SK-N-SH treated with all-trans-retinoic acid at 6 μM for 48 hours (cell line): ENCODE measurements at regions not wholly inside any gene's neighbourhood (a gene's known extent, or its start where the extent isn't known, plus 50 kb on each side); places are given as distances from the start of the nearest gene placed in this dataset.

ENCODE experiments used
- ATAC-seq: fragments of 200-7000 bp; cut with Tn5 transposase; 3 replicates; pipeline ENCODE4 v1.9.1; 2020; ENCODE audit warnings: mild to moderate bottlenecking, moderate library complexity
- ARNTL ChIP-seq: fragments of 450-650 bp; formaldehyde crosslinking; IDR thresholded peaks from 2 replicates; pipeline ENCODE4 v1.5.0; 2020; ENCODE audit warnings: low read depth, mild to moderate bottlenecking, moderate library complexity, borderline replicate concordance
- BACH2 ChIP-seq: fragments of 250-450 bp; sonication (Bioruptor Pico); IDR thresholded peaks from 2 replicates; pipeline ENCODE4 v1.9.0; 2021; ENCODE audit warnings: mild to moderate bottlenecking, borderline replicate concordance
- CREB5 ChIP-seq: fragments of 250-450 bp; sonication (Bioruptor Pico); IDR thresholded peaks from 2 replicates; pipeline ENCODE4 v1.5.1; 2020; ENCODE audit warnings: low read depth, mild to moderate bottlenecking, moderate library complexity
- CSDC2 ChIP-seq: fragments of 250-450 bp; sonication (Bioruptor Pico); IDR thresholded peaks from 2 replicates; pipeline ENCODE4 v1.5.0; 2020; ENCODE audit warnings: mild to moderate bottlenecking, moderate library complexity
- CSRNP3 ChIP-seq: fragments of 250-450 bp; sonication (Bioruptor Pico); IDR thresholded peaks from 2 replicates; pipeline ENCODE4 v1.5.1; 2021; ENCODE audit warnings: mild to moderate bottlenecking, moderate library complexity
- ESRRG ChIP-seq: fragments of 250-450 bp; sonication (Bioruptor Pico); IDR thresholded peaks from 2 replicates; pipeline ENCODE4 v1.6.1; 2021; ENCODE audit warnings: mild to moderate bottlenecking
- GLIS3 ChIP-seq: fragments of 250-450 bp; sonication (Bioruptor Pico); IDR thresholded peaks from 2 replicates; pipeline ENCODE4 v1.5.0; 2020; ENCODE audit warnings: mild to moderate bottlenecking, moderate library complexity
- ISL1 ChIP-seq: fragments of 250-450 bp; sonication (Bioruptor Pico); IDR thresholded peaks from 2 replicates; pipeline ENCODE4 v2.1.2; 2022; ENCODE audit warnings: mild to moderate bottlenecking, moderate library complexity
- OSR1 ChIP-seq: fragments of 250-450 bp; sonication (Bioruptor Pico); IDR thresholded peaks from 2 replicates; pipeline ENCODE4 v1.8.0; 2022; ENCODE audit warnings: moderate library complexity, mild to moderate bottlenecking, inconsistent platforms
- PATZ1 ChIP-seq: fragments of 250-450 bp; sonication (Bioruptor Pico); IDR thresholded peaks from 2 replicates; pipeline ENCODE4 v1.8.0; 2020; ENCODE audit warnings: mild to moderate bottlenecking, moderate library complexity, borderline replicate concordance
- POU6F1 ChIP-seq: fragments of 250-450 bp; sonication (Bioruptor Pico); IDR thresholded peaks from 2 replicates; pipeline ENCODE4 v1.8.0; 2021; ENCODE audit warnings: low read depth, mild to moderate bottlenecking, moderate library complexity, borderline replicate concordance
- PPARA ChIP-seq: fragments of 250-450 bp; sonication (Bioruptor Pico); IDR thresholded peaks from 2 replicates; pipeline ENCODE4 v1.5.0; 2020; ENCODE audit warnings: mild to moderate bottlenecking, borderline replicate concordance
- RARB ChIP-seq: fragments of 250-450 bp; sonication (Bioruptor Pico); IDR thresholded peaks from 2 replicates; pipeline ENCODE4 v1.8.0; 2021; ENCODE audit warnings: mild to moderate bottlenecking, moderate library complexity
- SNAI2 ChIP-seq: fragments of 250-450 bp; sonication (Bioruptor Pico); IDR thresholded peaks from 2 replicates; pipeline ENCODE4 v1.5.0; 2020; ENCODE audit warnings: mild to moderate bottlenecking, moderate library complexity
- TCF4 ChIP-seq: fragments of 250-450 bp; sonication (Bioruptor Pico); IDR thresholded peaks from 2 replicates; pipeline ENCODE4 v1.8.0; 2021; ENCODE audit warnings: mild to moderate bottlenecking, moderate library complexity, borderline replicate concordance
- TOX ChIP-seq: fragments of 250-450 bp; sonication (Bioruptor Pico); IDR thresholded peaks from 2 replicates; pipeline ENCODE4 v1.8.0; 2021; ENCODE audit warnings: mild to moderate bottlenecking, moderate library complexity, borderline replicate concordance
- TSHZ2 ChIP-seq: fragments of 250-450 bp; sonication (Bioruptor Pico); IDR thresholded peaks from 2 replicates; pipeline ENCODE4 v1.5.0; 2020; ENCODE audit warnings: mild to moderate bottlenecking, moderate library complexity
- ZC3H10 ChIP-seq: fragments of 250-450 bp; sonication (Bioruptor Pico); IDR thresholded peaks from 2 replicates; pipeline ENCODE4 v1.5.1; 2021; ENCODE audit warnings: mild to moderate bottlenecking, moderate library complexity
- ZFP3 ChIP-seq: fragments of 250-450 bp; sonication (Bioruptor Pico); IDR thresholded peaks from 2 replicates; pipeline ENCODE4 v1.5.0; 2020; ENCODE audit warnings: mild to moderate bottlenecking, moderate library complexity
- ZFP30 ChIP-seq: fragments of 450-650 bp; formaldehyde crosslinking; IDR thresholded peaks from 2 replicates; pipeline ENCODE4 v1.5.0; 2022; ENCODE audit warnings: mild to moderate bottlenecking, moderate library complexity
- ZNF565 ChIP-seq: fragments of 450-650 bp; formaldehyde crosslinking; conservative IDR thresholded peaks from 2 replicates; pipeline ENCODE4 v1.5.0; 2020; ENCODE audit warnings: low read depth, mild to moderate bottlenecking, moderate library complexity
- ZNF70 ChIP-seq: fragments of 450-650 bp; formaldehyde crosslinking; IDR thresholded peaks from 2 replicates; pipeline ENCODE4 v1.5.0; 2020; ENCODE audit warnings: mild to moderate bottlenecking, moderate library complexity
- ZNF8 ChIP-seq: fragments of 450-650 bp; formaldehyde crosslinking; IDR thresholded peaks from 2 replicates; pipeline ENCODE4 v1.5.0; 2020; ENCODE audit warnings: mild to moderate bottlenecking, moderate library complexity

GRCh38 chr4:158122501-158122900, 50.3 kb downstream of the GASK1B start:
- no peak for ATAC-seq
- no peak for TF ChIP-seq CSDC2 (CRISPR knock-in tag)
- TF ChIP-seq ZNF70 (CRISPR knock-in tag): no peak
- no peak for TF ChIP-seq BACH2
- no peak for TF ChIP-seq GLIS3 (CRISPR knock-in tag)
- no peak for TF ChIP-seq ISL1
- TF ChIP-seq ZFP3 (CRISPR knock-in tag): no peak
- no peak for TF ChIP-seq ZNF8
- TF ChIP-seq PATZ1 (CRISPR knock-in tag): no peak
- TF ChIP-seq, all 23 proteins: peak for 0

- peak; percentile 97 for ATAC-seq
- TF ChIP-seq PATZ1 (CRISPR knock-in tag) (no peak), ZNF8 (no peak), ZC3H10 (CRISPR knock-in tag) (no peak), CSRNP3 (CRISPR knock-in tag) (no peak), ZFP30 (CRISPR knock-in tag) (no peak), BACH2 (no peak), POU6F1 (CRISPR knock-in tag) (no peak), TCF4 (peak; percentile 40), CREB5 (peak; percentile 85), OSR1 (CRISPR knock-in tag) (no peak), ARNTL (no peak), GLIS3 (CRISPR knock-in tag) (no peak), TSHZ2 (CRISPR knock-in tag) (no peak), SNAI2 (CRISPR knock-in tag) (no peak), ZNF565 (CRISPR knock-in tag) (no peak), PPARA (CRISPR knock-in tag) (no peak), RARB (CRISPR knock-in tag) (no peak), ZFP3 (CRISPR knock-in tag) (peak; percentile 74; the same call in 1 of the 2 replicates), TOX (CRISPR knock-in tag) (no peak), ISL1 (peak; percentile 86), CSDC2 (CRISPR knock-in tag) (no peak), ESRRG (CRISPR knock-in tag) (no peak), ZNF70 (CRISPR knock-in tag) (no peak)
These were observed 51.7 kb downstream of the GASK1B start for GRCh38 chr4:158121161-158121579.

- peak; percentile 66 for ATAC-seq
These were observed 52.1 kb downstream of the GASK1B start for GRCh38 chr4:158120645-158121151.
